GM19035 (cell line): ENCODE measurements at regions not wholly inside any gene's neighbourhood (a gene's known extent, or its start where the extent isn't known, plus 50 kb on each side); places are given as distances from the start of the nearest gene placed in this dataset.
"Not testable (repeated sequence)": the region's sequence is repeated elsewhere in the genome, so short reads cannot be mapped to it uniquely, and the experiment has no call there.

ENCODE experiments used
- ATAC-seq: cut with Tn5 transposase; IDR thresholded peaks from one replicate; pipeline ENCODE4 v1.9.1; 2021; ENCODE audit not compliant: unreplicated experiment

DNA sequence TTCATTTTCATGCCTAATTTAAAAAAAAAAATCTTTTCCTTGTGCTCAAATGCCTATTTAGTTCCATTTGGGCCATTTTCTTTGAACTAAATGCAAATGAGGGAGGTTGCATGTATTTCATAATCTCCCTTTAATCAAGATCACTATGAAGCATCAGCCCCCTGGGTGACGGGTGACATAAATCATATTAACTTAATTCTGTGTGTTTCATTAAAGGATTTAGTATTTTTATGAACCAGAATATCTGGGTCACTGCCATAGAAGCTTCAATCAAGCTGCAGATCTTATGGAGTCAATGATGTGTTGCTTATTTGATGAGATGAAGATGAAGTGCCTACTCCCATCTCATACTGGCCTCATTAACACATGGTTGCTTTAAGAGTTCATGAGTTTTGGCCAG, 301.9 kb upstream of the PRKCQ start:
- ATAC-seq, result no peak

DNA sequence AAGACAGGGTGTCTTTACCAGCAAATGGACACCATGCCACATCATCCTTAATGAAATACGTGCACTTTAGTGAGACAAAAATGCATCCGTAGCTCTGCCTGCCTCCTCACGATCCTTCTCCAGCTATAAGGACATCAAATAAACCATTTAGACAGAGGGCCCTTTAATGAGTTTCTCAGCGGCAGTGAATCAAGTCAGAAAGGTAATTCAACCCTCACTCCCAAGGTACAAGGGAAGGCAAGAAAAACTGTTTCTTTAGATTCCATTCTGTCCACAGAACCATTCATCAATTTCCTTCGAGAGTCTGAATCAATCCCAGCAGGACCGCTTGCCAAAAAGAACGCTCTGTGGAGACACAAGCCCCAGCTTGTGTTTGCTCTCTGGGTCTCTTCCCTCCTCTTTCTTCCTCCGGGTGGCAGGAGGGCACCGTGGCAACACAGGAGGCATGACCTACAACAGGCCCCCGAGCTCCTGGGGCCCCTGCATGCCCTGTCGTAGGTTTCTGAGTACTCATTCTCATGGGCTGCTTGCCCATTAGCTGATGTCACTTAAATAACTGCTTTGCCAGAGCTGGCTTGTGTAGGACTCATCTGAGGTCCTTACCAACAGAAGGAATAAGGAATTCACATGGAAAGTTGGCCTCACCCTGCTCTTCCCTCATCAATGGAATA, 297.8 kb upstream of the PRKCQ start:
- ATAC-seq, result no peak

DNA sequence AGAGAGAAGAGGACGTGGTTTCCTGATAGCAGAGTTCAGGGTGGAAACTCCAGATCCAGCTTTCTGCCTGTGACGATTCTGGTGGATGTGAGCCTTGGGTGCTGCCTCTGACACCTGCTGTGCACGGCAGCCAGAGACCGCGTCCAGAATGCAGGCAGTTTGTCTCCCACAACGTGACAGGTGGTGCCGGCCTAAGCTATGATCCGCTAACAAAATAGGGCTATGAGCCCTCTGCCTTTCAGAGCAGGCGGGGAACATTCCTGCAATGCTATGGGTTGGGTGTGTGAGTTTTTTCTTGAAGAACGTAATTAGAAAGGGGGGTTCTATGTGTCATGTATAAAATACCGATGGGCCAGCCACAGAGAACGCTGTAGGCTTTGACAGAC, 297.3 kb upstream of the PRKCQ start:
- no peak for ATAC-seq

DNA sequence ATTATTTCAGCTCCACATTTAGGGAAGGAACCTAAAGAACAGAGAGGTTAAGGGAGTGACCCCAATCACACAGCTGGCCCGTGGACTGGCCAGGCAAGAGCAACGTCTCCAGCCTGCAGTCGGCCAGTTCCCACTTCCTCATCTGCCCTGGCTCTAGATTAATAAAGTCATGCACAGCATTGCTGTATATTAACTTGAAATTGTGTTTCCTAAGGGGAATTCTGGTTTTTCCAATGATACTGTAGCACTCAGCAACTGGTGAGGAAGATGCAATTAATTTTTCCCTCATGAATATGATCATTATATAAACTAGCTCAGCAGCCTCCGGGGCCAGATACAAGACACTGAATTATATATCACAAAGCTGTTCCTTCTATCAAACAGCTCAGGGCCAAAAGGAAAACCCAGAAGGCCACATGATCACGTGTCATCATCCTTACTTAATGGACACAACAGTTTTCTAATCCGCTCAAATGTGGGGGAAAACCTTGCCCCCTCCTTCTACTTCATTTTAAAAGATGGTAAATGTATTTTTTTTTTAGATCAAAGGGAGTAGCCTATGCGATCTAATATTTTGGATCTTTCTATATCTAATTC, 295.3 kb upstream of the PRKCQ start:
- ATAC-seq, result no peak

DNA sequence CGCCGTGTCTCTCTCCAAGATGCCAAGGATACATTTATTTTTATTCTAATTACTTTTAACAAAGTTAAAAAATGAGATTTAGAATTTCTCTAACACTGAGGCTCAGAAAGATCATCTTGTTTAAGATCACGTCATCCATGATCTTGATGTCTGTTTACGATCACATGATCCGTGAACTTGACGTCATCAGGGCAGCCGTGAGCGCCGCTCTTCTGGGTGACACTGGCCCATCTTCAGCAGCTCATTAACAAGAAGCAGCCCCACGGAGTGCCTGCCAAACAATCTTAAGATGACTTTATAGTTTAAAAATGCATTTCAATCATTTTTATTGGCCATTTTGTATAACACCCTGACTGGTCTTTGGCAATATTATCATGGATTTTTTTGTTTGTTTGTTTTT, 291.1 kb upstream of the PRKCQ start:
- no peak for ATAC-seq

DNA sequence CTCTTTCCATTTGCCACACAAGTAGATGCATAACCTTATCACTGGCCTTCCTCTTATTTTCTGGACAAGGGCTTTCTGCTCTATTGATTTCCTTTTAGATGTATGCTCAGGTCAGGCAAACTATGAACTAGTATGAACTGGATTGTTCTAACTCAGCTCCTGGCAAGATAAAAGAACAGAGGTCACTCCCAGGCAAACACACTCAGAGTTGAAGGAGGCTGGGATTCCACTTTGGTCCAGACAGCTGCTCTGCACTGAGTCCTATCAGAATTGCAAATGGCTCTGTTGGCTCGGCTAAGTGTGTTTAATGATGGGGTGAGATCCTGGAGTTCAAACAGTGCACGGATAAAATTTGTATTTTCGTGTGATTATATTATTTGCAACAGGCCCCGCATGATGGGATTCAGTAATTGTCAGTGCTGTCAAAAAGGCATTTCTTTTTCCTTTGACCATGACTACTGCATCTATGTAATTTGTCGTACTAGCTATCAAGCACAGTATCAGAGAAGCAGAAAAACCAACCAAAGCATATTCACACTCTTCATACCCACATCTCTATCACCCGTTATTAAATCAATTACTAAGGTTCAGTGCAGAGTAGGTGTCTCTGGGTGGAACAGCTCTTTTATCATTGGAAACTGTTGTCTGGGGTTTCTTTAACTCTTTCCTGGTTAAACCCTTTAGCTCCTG, 288.1 kb upstream of the PRKCQ start:
- ATAC-seq, result no peak

DNA sequence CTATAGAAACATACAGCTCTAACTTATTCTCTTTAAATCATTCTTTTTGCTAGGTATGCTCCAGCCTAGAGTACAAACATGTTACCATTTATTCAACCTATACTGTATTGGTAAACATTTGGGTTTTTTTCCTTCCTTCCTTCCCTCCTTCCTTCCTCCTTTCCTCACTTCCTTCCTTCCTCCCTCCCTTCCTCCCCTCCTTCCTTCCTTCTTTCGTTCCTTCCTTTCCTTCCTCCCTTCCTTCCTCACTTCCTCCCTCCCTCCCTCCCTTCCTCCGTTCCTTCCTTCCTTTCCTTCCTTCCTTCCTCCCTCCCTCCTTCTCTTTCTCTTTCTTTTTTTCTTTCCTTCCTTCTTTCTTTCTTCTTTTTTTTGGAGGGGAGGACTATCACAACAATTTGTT, 286.7 kb upstream of the PRKCQ start:
- no peak for ATAC-seq

DNA sequence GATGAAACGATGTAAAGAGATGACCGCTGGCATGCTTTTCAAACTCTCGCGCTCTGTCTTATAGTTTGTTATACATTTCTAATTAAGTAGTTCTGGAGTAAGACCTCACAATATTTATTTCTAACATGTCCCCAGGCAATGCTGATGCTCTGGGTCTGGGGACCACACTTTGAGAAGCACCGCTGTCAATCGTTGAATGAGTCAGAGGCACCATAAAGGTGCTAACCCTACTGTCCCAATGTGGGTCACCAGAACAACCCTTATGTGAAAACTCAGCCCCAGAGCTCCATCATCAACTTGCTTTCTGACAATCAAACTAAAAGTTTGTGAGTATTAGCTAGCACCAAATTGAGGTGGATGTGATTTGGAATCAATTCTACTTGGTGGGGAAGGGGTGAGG, 284.1 kb upstream of the PRKCQ start:
- ATAC-seq, result no peak

DNA sequence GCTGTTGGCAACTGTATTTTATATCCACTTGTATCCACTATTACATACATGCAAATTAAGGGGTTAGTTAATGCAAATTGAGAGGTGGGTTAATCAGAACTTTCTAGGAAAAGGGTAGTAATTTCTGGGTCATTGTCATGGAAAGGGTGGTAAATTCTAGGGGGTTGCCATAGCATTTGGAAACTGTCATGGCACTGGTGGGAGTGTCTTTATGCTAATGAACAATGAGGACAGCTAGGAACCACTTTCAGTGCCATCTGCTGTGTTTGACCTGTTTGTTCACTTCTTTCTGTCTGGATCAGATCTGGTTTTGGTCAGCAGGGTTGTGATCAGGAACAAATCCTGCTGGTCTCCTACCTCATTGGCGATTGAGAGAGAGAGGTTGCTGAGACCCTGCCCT, 283.3 kb upstream of the PRKCQ start:
- ATAC-seq, result no peak

DNA sequence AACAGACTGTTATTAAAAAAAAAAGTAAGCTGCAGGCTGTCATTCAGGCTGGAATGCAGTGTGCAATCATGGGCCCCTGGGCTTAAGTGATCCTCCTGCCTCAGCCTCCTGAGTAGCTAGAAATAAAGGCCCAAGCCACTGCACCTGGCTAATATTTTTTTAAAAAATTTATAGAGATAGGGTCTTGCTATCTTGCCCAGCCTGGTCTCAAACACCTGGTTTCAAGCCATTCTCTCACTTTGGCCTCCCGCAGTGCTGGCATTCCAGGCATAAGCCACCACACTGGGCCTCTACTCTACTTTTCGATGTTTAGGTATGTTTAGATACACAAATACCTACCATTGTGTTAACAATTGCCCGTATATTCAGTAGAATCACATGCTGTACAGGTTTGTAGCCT, 270.4 kb upstream of the PRKCQ start:
- ATAC-seq, result no peak

DNA sequence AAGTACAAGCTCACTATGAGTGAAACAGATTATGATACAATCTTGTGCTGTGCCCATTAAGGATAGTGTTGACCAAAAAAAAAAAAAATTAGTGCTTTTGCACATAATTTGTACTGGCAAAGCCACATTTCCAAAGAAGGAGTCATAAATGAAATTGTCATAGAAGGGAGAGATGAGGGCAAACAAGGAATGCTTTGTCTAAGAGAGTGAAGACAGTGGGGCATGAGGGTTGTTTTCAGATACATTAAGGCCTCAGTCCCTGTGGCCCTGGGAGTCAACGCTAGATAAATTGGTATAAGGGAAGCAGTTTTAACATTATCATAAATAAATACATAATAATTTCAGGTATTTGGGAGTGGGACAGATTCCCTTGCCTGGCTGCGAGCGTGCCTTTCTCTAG, 267.5 kb upstream of the PRKCQ start:
- ATAC-seq, result no peak

DNA sequence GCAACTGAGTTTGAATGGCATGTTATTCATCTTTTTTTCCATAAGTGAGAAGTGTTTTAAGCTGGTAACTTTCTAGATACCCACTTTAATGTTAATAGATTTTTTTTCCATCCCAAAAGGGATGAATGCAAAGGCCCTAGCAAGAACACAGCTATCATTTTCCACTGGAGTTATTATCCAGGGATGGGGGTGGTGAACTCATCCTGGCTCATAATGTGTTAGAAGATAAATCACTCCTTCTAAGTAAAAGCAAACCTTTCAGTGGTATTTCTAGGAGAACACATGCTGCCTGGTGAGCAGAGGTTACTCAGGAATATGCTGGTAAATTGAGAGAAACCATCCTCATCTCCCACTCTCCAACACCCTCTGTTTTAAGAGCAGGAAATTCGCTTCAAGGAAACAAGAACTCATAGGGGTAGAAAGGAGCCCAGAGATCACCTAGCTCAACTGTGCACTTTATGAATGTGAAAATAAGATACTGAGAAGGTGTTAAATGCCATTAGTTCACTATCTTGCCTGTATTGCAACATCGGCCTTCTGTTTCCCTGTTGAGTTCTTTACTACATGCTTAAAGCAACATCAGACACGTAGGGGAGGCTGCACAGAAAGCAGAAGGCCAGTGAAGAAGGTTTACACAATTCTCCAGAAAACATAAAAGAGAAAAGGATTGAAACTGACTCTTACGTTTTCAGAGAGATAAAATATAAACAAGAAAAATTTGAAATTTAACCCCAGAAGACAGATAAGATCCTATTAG, 264.0 kb upstream of the PRKCQ start:
- no peak for ATAC-seq

DNA sequence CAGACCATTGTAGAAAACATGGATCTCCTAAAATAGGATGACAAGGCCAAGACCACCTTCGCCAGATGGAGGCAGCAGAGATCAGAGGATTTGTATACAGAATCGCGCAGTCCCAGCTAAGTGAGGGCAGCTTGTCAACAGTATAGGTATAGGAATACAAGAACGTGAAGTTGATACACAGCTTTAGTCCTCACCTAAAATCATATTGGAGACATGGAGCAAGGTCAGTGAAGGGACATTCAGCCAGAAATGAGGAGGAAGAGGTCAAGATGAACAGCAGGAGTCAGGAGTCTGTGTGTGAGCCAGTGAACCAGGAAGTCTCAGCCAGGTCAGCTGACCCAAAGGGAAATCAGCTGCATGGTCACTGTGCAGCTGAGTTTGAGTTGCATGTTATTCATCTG, 263.4 kb upstream of the PRKCQ start:
- no peak for ATAC-seq

DNA sequence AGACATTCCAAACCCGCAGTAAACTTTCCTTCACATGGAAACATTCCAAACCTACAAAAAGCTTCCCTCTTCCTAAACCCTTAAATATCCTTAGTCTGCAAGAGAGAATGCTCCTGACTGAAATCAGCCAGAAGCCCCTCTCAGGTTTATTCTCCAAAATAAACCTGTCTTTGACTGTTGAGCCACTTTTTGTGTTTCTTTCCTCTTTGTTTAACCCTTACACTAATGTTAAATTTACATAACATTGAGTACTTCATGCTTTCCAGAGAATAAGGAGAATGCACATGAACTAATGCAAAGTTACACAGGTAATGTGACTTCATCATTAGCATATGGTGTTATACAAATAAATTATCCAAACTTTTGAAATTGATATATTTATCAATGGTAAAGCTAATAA, 262.6 kb upstream of the PRKCQ start:
- ATAC-seq, result no peak

DNA sequence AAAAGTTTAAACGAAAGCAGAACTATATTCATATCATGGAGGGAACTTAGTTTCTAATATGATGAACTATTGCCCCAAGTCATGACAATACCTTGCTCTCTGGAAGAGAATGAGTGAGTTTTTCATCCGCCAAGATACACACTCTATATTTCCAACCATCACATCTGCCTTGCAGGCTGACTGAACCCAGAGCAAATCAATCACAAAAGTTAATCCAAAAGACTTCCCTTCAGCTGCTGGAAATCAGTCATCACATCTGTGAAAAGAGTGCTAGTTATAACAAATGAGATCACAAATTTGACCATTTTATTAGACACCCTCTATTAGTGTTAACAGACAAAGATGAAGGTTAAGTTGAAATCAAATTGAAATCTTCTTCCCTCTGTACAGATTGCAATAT, 261.7 kb upstream of the PRKCQ start:
- ATAC-seq, result no peak

DNA sequence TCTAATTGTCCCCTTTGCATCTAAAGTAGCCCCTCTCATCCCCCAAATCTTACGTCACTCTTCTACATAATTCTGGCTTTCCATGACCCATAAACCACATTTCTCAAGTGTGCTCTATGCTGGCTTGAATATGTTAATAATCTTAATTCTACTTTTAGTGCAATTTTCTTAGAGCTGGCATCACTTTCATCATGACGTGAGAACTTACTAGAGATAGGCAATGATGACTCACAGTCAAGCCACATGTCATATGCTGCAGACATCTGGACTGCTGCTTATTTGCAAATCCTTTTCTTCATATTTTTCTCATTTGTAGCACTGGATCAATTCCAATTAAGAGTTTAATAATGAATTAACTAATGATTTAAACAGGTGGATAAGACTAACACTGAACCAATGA, 260.7 kb upstream of the PRKCQ start:
- no peak for ATAC-seq

DNA sequence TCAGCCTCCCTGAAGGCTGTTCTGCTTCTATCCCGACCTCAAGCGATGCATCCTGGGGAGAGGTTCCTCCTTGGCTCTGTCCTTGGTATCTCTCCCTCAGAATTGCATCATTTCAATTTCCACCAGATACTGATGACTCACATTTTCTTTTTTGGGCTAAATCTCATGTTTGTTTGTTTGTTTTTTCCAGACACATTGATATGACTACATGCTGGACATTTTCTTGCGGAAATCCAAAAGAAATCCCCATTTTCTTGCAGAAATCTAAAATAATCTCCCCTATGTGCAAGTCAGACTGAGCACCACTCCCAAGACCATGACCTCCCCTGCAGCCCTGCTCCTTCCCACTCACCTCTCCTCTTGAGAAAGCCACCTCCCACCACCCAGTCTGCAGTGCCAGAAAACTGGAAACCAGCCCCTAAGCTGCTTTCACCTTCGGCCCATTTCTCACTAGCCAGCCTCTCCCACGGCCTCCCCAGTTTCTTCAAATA, 260.2 kb upstream of the PRKCQ start:
- no peak for ATAC-seq

DNA sequence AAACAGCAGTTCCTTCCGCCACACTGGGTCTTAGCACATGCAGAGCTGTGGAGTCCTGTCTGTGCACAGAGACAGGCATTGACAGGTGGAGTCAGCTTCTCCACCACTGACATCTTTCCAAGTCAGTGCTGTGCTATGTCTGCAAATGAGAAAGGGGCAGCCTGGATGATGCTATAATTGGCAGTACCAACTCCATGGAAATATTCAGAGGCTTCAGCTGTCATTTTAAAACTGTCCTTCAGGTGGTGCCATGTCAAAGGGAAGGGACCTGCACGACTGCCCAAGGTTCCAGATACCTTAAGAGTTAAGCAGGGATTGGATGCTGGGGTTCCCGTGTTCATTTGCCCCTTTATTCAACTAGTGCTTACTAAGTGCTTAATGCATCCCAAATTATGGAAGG, 258.0 kb upstream of the PRKCQ start:
- no peak for ATAC-seq

DNA sequence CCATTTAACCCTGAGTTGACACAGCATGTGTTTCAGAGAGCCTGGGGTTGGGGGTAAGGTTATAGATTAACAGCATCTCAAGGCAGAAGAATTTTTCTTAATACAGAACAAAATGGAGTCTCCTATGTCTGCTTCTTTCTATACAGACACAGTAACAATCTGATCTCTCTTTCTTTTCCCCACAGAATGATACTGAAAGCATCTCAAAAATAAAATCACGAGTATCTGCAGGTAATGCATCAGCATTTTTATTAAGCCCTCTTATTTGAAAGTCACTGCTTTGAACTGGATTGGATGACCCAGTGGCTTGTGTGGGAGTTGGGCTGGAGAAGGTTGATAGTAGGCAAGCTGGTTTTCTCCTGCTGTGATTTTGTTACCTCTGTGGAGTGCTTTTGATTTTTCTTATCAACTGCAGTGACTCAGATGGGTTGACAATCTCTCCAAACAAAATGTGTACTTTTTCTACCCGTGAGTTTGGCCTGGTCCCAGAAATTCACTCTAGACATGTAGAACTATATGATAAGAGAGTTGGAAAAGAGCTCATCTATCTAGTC, 253.5 kb upstream of the PRKCQ start:
- ATAC-seq, result no peak

DNA sequence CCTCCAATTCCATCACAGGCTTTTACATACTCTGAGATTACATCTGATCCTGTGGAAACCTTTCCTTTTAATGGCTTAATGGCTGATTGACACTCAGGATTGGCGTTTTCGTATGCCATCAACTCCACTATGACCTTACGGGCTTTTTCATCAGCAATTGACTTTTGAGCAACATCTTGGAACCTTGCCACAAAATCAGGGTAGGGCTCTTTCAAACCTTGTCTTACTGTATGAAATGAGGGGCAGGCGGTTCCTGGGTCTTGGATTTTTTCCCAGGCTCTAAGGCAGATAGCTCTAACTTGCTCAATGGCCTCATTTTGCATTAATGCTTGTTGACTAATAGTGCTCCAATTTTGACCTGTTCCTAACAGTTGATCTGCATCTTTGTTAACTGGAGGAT, 250.9 kb upstream of the PRKCQ start:
- not testable (repeated sequence) for ATAC-seq

DNA sequence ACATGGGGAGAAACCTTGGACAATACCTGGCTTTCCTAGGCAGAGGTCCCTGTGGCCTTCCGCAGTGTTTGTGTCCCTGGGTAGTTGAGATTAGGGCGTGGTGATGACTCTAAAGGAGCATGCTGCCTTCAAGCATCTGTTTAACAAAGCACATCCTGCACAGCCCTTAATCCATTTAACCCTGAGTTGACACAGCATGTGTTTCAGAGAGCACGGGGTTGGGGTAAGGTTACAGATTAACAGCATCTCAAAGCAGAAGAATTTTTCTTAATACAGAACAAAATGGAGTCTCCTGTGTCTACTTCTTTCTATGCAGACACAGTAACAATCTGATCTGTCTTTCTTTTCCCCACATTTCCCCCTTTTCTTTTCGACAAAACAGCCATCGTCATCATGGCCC, 244.7 kb upstream of the PRKCQ start:
- ATAC-seq, result not testable (repeated sequence)
